Mesenteric fat pad (tissue), 1 donor: ENCODE measurements at regions not wholly inside any gene's neighbourhood (a gene's known extent, or its start where the extent isn't known, plus 50 kb on each side); places are given as distances from the start of the nearest gene placed in this dataset.

Experiments used
- DNase-seq: peaks from one replicate; pipeline ENCODE4 v3.0.0-alpha.2; 2020; ENCODE audit warnings: low spot score
- donor health status: DM: yes; HTN: yes; CAD: no.

DNA sequence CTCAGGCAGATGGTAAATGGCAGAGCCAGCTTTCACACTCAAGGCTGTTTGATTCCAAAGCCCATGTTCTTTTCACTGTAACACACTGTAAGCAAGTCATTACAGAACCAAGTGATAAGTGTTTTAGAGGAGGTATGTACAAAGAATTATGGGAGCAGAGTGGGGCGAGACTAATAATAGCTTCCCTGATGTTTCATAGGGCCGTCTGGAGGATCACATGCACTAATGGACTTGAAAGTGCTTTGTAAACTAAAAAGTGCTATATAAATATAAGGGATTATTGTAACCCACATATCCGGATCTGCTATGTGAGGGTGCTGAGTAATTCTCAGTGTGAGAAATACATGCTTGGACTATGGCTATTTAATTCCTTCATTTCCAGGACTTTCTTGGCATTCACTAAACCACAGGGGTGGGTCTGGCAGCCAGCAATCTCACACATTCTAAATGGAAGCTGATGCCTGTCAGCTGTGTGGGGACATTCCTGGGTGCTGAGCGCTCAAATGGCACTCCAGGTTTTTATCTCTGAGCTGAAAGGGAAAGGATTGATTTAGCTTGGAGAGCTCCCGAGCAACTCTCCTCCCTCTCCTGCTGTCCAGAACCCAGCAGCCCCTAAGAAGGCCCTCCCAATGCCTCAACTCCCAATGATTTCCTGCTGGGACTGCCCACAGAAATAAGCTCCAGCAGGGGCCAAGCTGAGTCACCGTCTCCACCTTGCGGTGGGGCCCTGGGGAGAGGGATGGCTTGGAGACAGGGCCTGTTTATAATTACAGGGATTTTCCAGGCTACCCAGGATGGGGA lies 222.8 kb downstream of the SOX11 start:
- no peak for DNase-seq

DNA sequence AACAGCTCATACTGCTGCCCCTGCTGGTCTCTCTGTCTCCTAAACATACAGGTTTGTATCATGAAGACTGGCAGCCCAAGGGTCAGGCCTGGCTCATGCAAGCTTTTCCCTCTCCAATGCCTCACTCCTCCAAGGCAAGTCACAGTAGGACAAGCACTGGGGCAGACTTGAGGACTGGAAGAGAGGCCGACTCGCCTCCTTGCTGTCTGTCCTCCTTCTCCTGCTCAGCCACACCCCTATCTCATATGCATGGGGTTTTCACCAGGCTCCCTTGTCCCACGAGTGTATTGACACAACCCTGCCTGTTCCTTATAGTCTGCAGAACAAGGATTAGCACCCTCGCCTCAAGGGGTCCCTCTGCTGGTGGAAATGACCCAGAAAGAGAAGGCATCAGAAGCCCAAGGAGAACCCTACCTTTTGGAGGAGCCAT lies 223.7 kb downstream of the SOX11 start:
- no peak for DNase-seq

DNA sequence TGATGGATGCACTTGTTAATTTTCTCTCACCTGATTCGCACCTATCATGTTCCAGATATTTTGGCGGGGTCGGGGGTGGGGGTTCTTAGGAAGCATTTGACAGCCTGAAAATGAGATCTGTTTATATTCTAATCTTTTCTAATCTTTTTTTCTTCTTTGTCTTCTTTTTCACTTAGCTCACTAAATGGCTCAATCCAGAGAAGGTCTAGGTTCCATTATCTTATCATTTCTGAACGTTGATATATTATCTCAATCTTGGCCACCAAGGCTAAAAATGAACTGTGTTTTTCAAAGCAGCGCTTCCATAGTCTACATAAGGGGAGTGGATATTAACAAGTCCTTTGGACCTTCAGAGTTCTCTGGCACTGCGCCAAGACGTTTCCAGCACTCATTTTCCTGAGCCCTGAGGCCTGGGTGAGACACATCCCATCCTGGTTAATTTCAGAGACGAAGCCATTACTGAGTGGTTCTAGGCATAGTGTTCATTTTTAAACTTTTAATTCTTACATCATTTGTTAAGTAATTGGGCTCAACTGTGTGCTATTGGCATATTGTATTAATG lies 229.0 kb downstream of the SOX11 start:
- DNase-seq, result no peak

DNA sequence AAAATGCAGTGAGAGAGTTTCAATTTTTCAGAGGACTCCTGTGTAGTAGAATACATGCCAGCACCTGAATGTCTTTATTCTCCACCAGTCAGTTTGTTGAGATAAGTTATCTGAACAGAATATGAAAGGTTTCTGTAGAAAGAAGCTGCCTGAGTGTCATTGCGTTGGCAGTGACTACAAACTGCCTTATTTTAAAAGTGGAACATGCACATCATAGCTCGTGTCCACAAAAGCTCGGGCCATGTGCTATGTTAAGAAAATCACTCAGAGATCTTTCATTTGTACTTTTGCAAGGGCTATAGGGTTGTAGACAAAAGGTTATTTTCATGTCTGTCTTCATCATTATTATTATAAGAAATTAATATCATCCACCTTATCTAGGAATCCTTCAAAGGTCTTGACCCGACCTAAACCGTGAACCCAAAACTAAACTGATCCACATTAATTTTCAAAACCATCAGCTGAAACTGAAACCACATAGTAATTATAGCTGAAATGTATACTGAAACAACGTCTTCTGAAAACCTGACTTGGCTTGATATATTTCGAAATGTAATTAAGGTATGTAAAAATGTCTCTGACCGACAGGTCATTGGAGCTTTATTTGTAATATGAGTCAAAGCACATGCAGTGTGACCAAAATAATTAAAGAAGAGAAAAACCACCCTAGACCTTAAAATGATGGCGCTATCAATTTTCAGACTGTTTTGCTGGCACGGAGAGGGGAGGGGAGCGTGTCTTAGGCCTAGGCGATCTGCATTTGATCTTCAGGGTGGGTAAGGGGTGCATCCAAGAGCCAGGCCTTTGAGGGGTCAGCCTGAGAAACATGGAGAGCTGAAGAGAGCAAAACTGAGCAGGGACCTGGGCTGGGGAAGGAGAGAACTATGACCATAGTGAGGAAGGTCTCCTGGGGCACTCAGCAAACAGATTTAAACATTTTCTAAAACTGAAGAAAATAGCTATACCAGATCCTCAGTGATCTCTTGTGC lies 232.1 kb downstream of the SOX11 start:
- no peak for DNase-seq

DNA sequence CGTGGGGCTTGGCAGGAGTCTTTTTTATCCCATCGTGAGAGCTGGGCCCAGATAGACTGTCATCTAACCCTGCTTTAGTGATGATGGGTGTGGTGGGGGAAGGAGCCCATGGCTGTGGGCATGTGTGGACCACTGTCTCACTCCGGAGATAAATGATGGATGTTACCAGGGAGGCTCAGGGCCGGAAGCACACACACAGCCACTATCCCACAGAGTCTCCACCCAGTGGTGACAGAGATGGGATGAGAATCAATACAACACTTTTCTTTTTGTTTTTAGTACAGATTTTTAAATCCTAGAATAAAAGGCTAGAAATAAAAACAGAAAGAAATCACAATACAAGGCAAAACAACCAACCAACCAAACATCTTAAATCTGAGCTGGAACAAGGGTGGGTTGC lies 233.4 kb downstream of the SOX11 start:
- DNase-seq, result no peak

DNA sequence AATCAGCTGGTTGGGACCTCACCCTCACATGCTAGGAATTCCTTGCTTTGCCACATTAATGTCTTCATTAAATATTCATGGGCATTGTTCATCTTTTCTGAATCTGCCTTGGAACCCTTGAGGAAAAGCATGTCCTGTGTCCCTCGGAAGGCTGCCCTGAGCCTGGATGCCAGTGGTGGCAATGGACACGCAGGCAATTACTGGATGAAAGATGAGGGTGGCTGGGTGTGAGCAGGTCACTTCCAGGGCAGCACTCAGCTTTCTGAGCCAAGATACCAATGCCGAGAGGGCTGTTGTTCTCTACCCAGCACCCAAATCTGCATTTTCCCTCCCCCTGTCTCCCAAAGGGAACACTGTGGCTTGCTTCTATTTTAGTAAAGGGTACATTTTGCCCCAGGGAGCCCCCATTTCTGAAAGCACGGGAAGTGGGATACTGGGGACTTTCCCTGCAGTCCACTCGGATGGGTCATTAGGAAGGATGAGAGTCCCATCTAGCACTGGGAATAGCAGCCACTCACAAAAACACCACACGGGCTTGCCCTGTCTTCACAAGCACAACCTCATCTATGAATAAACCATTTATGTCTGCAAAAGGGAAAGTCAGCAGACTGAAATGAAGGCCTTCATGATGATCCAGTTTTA lies 234.8 kb downstream of the SOX11 start:
- no peak for DNase-seq

DNA sequence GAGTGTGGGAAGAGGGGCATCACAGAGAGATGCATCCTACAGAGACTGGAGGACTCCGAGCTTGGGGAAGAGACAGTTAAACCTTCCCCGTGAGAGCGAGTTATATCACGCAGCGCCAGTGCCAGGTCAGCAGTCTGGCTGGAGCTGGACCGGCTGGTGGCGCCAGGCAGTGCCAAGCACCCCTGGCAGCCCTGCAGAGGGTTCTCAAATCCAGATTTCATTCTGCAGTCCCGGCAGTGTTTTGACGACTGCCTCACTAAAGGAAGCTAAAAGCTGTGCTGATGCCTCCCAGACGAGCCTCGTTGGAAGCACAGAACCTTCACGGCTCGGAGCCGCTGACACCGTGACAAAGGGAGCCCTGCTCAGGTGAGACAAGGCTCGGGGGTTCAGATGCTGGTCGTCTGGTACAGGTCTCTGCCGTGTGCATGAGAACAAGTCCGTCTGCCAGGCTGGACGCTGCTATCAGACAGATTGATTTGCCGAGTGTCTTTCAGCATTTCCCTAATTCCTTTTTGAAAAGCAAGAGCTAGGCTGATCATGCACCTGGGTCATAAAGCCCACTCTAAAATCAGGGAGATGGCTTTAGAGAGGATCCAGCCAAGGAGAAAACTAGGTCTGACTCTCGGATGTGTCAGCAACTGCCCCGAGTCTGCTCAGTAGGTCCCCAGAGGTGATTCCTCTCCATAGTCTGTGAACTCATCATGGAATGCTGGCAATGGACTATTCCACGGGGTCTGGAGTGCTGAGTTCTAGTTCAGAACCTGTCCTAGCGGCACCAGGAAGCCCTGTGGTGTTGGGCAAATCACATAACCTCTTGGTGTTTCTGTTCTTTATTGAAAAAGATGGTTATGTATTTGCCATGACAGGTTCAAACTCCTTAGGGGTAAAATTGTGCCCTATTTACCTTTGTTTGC lies 240.6 kb downstream of the SOX11 start:
- DNase-seq, result no peak

DNA sequence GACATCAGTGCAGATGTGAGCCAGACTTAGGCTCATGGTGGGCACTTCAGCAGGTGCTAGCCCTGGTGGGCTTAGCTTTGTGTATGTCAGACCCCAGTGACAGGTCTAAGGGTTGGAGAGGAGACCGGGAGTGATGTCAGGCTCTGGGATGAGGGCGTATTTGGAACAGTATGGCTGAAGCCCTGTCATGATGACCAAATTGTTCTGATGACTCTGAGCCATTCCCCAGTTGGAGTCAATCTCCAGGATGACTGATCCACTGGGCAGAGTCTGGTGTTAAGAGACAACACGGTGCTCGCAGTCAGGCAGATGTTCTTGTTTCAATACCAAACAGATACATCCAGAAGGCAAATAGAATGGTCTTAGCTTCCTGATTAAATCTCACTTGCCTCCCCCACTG lies 241.5 kb downstream of the SOX11 start:
- DNase-seq, result no peak

DNA sequence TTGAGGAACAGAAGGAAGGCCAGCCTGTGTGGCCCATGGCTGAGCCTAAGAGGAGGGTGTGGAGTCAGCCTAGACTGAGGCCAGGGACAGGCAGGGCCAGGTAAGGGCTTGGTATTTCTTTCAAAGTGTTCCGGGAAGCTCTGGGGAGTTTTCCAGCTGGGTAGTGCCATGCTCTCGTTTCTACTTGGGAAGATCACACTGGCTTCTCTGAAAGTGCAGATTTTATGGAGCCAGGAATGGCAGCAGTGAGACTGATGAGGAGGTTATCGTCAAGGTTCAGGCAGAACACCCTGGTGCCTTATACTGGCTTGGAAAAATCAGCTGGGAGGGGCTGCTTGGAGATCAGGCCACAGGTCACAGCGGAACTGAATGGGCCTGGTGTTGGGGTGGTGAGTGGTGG lies 245.1 kb downstream of the SOX11 start:
- DNase-seq, result no peak

DNA sequence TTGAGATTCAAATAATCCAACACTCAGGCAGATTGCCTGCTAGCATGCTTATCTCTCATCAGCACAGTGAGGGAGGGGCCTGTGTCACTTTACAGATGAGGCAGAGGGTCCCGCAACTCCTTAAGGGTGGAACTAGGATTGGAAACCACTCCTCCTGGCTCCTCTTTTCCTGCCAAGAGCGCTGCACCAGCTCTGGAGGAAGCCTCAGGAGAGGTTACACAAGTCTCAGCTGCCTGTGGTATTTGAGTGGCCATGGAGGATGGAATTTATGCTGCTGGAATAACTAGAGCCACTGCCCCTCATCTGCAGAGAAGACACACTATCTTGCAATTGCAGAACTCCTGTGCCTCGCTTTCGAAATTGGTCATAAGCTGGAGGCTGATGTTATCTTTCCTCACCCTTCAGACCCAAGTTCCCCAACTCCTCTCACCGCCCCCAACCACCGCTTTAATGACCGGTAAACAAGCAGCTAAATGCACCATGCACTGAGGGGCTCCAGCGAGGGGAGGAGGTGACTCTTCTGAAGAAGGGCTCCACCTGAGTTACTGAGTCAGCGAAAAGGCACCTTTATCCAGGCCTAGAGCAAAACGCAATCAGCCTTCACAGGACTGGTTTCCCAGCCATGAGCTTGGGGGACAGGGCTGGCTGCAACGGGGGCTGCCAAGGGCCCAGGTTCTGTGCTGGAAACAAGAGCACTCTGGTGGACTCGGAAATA lies 245.8 kb downstream of the SOX11 start:
- no peak for DNase-seq

DNA sequence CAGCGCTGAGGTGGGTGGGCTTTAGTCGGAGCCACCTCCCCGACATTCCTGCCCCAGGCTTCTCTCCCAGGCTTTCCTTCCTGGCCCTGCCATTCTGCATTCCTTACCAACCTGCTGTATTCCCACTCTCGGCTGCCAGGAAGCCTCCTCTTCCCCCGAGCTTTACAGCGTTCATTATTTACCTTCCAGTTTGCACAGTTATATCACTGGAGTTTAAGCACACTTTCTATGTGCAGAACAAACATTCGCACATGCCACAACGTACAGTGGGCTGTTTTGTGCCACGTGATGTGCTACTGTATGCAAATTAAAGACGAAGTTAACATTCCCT lies 246.3 kb downstream of the SOX11 start:
- DNase-seq, result no peak

DNA sequence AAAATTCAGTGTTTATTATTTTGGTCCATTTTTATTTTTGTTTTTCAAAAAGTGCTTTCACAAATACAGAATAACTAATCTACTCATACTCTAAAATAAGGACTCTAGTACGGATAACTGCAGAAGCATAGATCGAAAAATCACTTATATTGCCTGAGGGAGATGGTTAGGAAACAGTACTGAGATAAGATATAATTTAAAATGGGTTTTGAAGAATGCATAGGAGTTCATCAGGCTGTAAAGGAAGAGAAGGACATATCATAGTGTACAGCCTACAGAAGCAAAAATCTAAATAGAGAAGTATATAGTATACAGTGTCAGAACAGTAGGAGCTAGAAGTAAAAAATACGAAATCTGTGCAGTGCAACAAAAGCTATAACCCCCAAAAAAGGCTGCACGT lies 247.4 kb downstream of the SOX11 start:
- no peak for DNase-seq

DNA sequence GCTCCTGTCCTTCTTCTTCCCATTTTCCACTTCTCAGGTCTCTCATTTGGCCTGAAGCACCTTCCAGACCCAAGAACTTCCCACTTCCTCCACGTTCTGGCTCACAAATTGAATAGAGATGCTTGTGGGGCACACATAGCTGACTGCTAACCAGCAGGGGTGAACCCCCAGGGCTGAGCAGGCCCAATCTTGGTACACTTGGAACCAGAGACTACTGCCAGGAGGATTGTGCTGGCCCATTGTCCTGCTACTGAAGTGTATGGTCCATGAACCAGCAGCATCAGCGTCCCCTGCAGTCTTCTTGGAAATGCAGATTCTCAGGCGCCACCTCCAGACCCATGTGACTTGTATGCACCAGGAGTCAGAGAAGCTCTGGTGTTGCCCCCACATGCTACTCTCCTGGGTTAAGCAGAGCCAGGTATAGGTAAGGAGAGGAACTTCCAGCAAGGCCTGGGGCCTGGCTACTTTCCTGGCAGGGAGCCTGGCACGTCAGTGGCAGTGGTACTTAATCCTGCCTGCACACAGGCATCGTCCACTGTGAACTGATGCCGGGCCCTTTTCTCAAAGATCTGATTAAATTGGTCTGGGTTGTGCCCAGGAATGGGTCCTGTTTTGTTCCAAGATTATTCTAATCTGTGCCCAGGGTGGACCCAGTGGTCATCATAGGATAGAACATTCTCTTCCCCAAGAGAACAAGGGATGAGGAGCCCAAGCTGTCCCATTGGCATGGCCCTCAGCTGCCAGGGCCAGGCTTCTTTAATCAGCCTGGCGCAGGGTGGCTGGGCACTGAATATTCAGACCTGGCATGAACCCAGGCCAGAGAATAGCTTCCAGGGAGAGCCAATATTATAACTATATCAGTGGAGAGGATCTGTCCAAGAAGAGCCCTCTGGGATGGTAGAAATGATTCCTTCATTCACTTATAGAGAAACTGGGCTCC lies 248.7 kb downstream of the SOX11 start:
- DNase-seq, result no peak

DNA sequence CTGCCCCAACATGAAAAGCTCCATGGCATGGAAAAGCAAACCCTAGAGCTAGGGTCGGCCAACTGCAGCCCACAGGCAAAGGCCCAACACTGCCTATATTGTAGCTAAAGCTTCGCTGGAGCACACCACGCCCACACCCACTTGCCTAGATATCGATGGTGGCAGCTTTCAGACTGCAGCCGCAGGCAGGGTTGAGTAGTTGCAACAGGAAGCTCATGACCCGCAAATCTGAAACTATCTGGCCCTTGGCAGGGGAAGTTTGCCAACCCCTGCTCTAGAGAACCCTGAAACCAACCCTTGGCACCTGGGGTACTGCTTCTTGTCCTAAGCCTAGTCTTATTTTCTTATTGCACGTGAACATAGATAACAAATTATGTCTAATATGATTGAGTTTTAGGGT lies 250.0 kb downstream of the SOX11 start:
- DNase-seq, result no peak

DNA sequence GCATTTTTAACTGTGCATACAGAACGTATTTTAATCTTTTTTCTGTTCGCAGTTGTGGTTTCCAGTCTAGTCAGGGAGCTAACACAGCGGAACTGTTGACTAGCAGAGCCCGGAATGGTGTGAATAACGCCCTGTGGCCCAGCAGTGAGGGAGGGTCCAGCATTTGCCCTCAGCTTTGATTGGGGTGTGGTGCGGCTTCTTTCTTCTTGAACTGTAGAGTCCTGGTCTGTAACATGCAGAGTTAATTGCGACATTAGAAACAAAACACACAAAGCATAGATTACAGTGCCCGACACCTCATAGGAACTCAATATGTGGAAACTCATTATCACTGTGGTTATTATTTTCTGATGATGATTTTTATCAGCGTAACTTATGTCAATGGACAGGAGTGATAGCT lies 253.6 kb downstream of the SOX11 start:
- DNase-seq, result no peak

DNA sequence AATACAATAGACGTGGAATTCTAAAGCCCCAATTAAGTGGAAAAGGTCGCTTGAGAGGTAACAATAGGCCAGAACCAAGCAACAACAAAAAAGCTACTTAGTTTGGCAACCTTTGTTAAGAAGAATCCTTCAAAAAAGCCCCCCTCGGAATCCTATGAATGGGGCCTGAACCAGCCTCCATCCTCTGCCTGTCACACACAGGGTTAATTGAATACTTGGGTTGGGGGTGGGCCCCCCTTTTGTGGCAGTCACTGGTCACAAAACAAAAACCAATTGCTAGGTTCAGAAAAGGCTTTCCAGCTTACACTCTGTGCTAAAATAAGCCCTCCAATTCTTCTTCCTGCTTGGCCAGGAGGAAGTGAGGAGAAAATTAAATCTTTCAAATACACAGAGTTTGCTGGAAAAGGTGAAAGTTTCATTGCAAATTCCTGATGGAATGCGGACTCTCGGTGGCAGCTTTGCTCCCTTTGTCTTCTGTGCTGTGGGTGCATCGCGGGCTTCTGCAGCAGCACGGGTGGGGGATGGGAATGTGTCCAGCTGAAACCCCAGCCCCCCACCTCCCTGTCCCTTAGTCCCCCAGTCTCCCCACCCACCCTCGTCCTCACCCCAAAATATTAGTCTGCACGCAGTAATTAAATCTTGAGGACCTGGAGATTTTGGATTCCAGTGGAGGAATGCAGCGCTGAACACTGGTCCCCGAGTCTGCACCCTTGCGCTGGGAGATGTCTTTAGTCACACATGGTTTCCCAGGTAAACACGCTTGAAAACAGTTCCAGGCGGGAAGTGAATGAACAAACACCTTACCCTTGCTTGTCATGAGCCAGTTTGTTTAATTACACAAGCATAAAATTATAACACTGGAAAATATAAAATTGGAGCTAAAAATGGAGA lies 254.3 kb downstream of the SOX11 start:
- DNase-seq, result no peak

DNA sequence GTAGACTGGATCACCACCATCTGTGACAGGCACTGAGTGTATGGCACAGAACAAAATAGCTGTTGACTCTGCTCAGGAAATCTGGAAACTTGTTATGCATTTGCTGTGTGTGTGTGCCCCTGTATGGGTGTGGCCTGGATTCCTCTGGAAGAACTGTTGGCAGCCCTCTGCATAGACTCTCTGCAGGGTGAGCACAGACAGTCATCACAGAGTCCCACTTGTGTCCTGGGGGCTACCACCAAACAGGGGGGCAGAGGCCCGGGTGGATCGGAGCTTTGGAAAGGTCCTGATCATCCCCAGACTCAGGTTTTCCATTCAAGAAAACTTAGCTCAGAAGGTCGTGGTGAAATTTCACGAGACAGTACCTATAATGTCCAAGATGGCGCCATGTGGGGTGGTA lies 258.6 kb downstream of the SOX11 start:
- DNase-seq, result no peak

DNA sequence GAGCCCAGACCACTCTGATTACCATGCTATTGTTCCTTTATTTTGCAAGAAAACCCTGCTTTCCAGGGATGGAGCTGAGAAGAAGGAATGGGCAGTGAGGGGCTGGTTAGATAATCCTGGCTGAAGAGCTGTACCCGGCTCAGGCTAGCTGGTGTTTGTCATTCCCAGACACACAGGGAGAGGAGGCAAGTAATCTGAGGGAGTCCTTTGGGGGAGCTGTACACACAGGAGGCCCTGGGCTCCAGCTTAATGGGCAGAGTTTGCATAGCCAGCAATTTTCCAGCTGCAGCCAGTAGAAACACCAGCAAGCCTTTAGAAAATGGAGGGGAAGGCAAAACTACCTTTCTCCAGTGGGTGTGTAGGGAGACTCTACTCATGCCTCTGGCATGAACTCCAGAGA lies 259.3 kb downstream of the SOX11 start:
- DNase-seq, result no peak
